K562 (cell line): ENCODE measurements at regions not wholly inside any gene's neighbourhood (a gene's known extent, or its start where the extent isn't known, plus 50 kb on each side); places are given as distances from the start of the nearest gene placed in this dataset.

Experiments
- ATAC-seq: fragments of 200-7000 bp; cut with Tn5 transposase; 3 replicates; pipeline ENCODE4 v1.9.1; 2020; ENCODE audit warnings: moderate library complexity
- BruUV-seq: library from RNA; stranded (reverse); fragments of 400-500 nt; replicated peaks from 2 replicates; lab custom pipeline; 2021; lab: Mats Ljungman, UMichigan
- CTCF ChIA-PET: fragments of 300-600 bp; formaldehyde crosslinking; extraction: SDS; loops from one replicate; lab custom pipeline; 2021; ENCODE audit warnings: low intra/inter-chr PET ratio; lab: Yijun Ruan, JAX
- POLR2A ChIA-PET: fragments of 300-600, 350-650 bp; sonication (Branson Sonifier 250); formaldehyde crosslinking; extraction: SDS; loops from one replicate; lab custom pipeline; 2021; ENCODE audit warnings: antibody characterized with exemption, inconsistent platforms; lab: Yijun Ruan, JAX
- DNase-seq, 4 experiments: peaks; one replicate each; pipeline versions ENCODE4 v3.0.0 to v3.0.0-alpha.2; 2011 to 2018; ENCODE audit warnings: low spot score in 3 of 4, mixed read lengths in 3 of 4; ENCODE audit errors: extremely low read depth in 1 of 4
- FAIRE-seq: peaks from 2 replicates; lab custom pipeline; 2011; peaks lifted over from hg19 to GRCh38; lab: Jason Lieb, UNC
- H2AFZ ChIP-seq: 2 replicates; pipeline ENCODE4 v1.6.0; 2011; ENCODE audit warnings: low read depth, low read length, control low read depth, inconsistent platforms
- H3K27ac ChIP-seq: fragments of 200-600 bp; 3 replicates; pipeline ENCODE4 v1.8.0; 2011; ENCODE audit warnings: low read depth, mild to moderate bottlenecking, control low read depth, inconsistent platforms, low read length, moderate library complexity, mixed read lengths; ENCODE audit errors: extremely low read depth
- H3K27me3 ChIP-seq, 2 experiments: fragments of 300-600 bp in 1 of 2; 2 replicates in 1 of 2; 3 replicates in 1 of 2; pipeline versions ENCODE4 v1.6.0 to v1.8.0; 2011; ENCODE audit warnings: inconsistent platforms in 2 of 2, low read length in 2 of 2, mild to moderate bottlenecking in 1 of 2, mixed read lengths in 1 of 2, moderate library complexity in 1 of 2; ENCODE audit not compliant: control insufficient read depth in 2 of 2, insufficient read depth in 2 of 2
- H3K36me3 ChIP-seq: fragments of 300-600 bp; 3 replicates; pipeline ENCODE4 v1.8.0; 2011; ENCODE audit warnings: mild to moderate bottlenecking, low read length, inconsistent platforms; ENCODE audit not compliant: control insufficient read depth, insufficient read depth
- H3K4me1 ChIP-seq, 2 experiments: fragments of 200-600 bp in 1 of 2; replicated peaks in 1 of 2; 2 replicates in 1 of 2; 3 replicates in 1 of 2; pipeline versions ENCODE4 v1.5.1 to v1.8.0; 2011; ENCODE audit warnings: inconsistent platforms in 2 of 2, low read length in 2 of 2, mild to moderate bottlenecking in 1 of 2, mixed read lengths in 1 of 2, moderate library complexity in 1 of 2; ENCODE audit not compliant: control insufficient read depth in 2 of 2, insufficient read depth in 2 of 2
- H3K4me2 ChIP-seq: 2 replicates; pipeline ENCODE4 v1.6.1; 2011; ENCODE audit warnings: low read length, control low read depth, inconsistent platforms, mixed read lengths; ENCODE audit not compliant: insufficient read depth
- H3K4me3 ChIP-seq: fragments of 200-600 bp; sonication (generic), shearing (Covaris generic); 2 replicates; pipeline ENCODE4 v1.5.1; 2016; ENCODE audit warnings: control low read depth, inconsistent platforms
- H3K79me2 ChIP-seq: fragments of 200-600 bp; 3 replicates; pipeline ENCODE4 v1.8.0; 2011; ENCODE audit warnings: low read length, inconsistent platforms; ENCODE audit not compliant: control insufficient read depth, insufficient read depth
- H3K9ac ChIP-seq, 2 experiments: 2 replicates each; pipeline versions ENCODE4 v1.6.0 to v1.6.1; 2011; ENCODE audit warnings: low read depth in 2 of 2, low read length in 2 of 2, control low read depth in 1 of 2, inconsistent platforms in 1 of 2, mild to moderate bottlenecking in 1 of 2, mixed read lengths in 1 of 2; ENCODE audit not compliant: insufficient read depth in 1 of 2
- H3K9me1 ChIP-seq: one replicate; pipeline ENCODE4 v1.6.0; 2011; ENCODE audit warnings: inconsistent platforms, mild to moderate bottlenecking, low read length, moderate library complexity; ENCODE audit not compliant: control insufficient read depth, insufficient read depth
- H3K9me3 ChIP-seq: replicated peaks from 2 replicates; pipeline ENCODE4 v1.5.1; 2011; ENCODE audit warnings: low read depth, low read length, inconsistent platforms; ENCODE audit not compliant: control insufficient read depth, insufficient read depth
- H4K20me1 ChIP-seq: replicated peaks from 2 replicates; pipeline ENCODE4 v1.6.1; 2011; ENCODE audit warnings: low read length, inconsistent platforms, mixed read lengths; ENCODE audit not compliant: control insufficient read depth, insufficient read depth
- CTBP1 ChIP-seq: fragments of 450-650 bp; IDR thresholded peaks from 2 replicates; pipeline ENCODE4 v1.6.1; 2016; ENCODE audit warnings: borderline replicate concordance
- DPF2 ChIP-seq: fragments of 450-650 bp; IDR thresholded peaks from 2 replicates; pipeline ENCODE4 v1.6.1; 2016
- HES1 ChIP-seq: fragments of 450-650 bp; IDR thresholded peaks from 2 replicates; pipeline ENCODE4 v1.6.1; 2016; ENCODE audit warnings: low read depth, mild to moderate bottlenecking, moderate library complexity
- LEF1 ChIP-seq: fragments of 450-650 bp; IDR thresholded peaks from 2 replicates; pipeline ENCODE4 v1.6.1; 2016; ENCODE audit warnings: mild to moderate bottlenecking
- MEIS2 ChIP-seq: fragments of 450-650 bp; IDR thresholded peaks from 2 replicates; pipeline ENCODE4 v1.6.1; 2014; ENCODE audit warnings: mild to moderate bottlenecking; ENCODE audit not compliant: partially characterized antibody
- NBN ChIP-seq: fragments of 450-650 bp; IDR thresholded peaks from 2 replicates; pipeline ENCODE4 v1.6.1; 2016; ENCODE audit warnings: low read depth, mild to moderate bottlenecking
- NR2C1 ChIP-seq, 2 experiments: fragments of 450-650 bp; IDR thresholded peaks; 2 replicates each; pipeline ENCODE4 v1.6.1; 2017; ENCODE audit warnings: mild to moderate bottlenecking in 2 of 2, antibody characterized with exemption in 1 of 2, inconsistent platforms in 1 of 2, missing compliant biosample characterization in 1 of 2, missing genetic modification characterization in 1 of 2
- PHF20 ChIP-seq: fragments of 450-650 bp; IDR thresholded peaks from 2 replicates; pipeline ENCODE4 v1.6.1; 2018; ENCODE audit not compliant: partially characterized antibody
- PTBP1 ChIP-seq: fragments of 200-400 bp; formaldehyde crosslinking; IDR thresholded peaks from 2 replicates; pipeline ENCODE4 v1.6.1; 2017; ENCODE audit warnings: low read depth, low read length
- RBFOX2 ChIP-seq: fragments of 200-400 bp; formaldehyde crosslinking; IDR thresholded peaks from 2 replicates; pipeline ENCODE4 v1.6.1; 2017; ENCODE audit warnings: low read depth, mild to moderate bottlenecking, low read length, moderate library complexity
- SMARCA4 ChIP-seq: fragments of 450-650 bp; IDR thresholded peaks from 2 replicates; pipeline ENCODE4 v1.6.1; 2016
- SMARCC2 ChIP-seq: fragments of 450-650 bp; IDR thresholded peaks from 2 replicates; pipeline ENCODE4 v1.6.1; 2017; ENCODE audit warnings: antibody characterized with exemption, moderate library complexity, mild to moderate bottlenecking, low read depth
- SRSF9 ChIP-seq: fragments of 200-400 bp; formaldehyde crosslinking; IDR thresholded peaks from 2 replicates; pipeline ENCODE4 v1.6.1; 2017; ENCODE audit warnings: low read depth, low read length, borderline replicate concordance
- STAT5A ChIP-seq: IDR thresholded peaks from 2 replicates; pipeline ENCODE4 v1.6.1; 2012; ENCODE audit warnings: low read length, inconsistent platforms, borderline replicate concordance
- ZNF592 ChIP-seq: fragments of 450-650 bp; IDR thresholded peaks from 2 replicates; pipeline ENCODE4 v1.6.1; 2017; ENCODE audit warnings: antibody characterized with exemption, mild to moderate bottlenecking
- WGBS: fragments of 100-300 bp; shearing (Covaris generic); methylation state at CpG from one replicate; pipeline ENCODE4 v1.1.6; 2016; ENCODE audit warnings: low coverage, mixed read lengths; ENCODE audit not compliant: insufficient coverage; ENCODE audit errors: missing lambda C conversion rate; 5-methylcytosine and 5-hydroxymethylcytosine counted together
- in situ Hi-C: fragments of 300-500 bp; cut with MboI; formaldehyde crosslinking; loops from 4 replicates; pipeline ENCODE4 v1.15.0; 2018; ENCODE audit warnings: inconsistent platforms, mixed read lengths
- intact Hi-C: fragments of 100-400 bp; cut with micrococcal nuclease; formaldehyde crosslinking; loops from 2 replicates; pipeline ENCODE4 v1.14.2; 2022
- TF ChIP-seq, protein P1 (sequence below), 3 experiments: fragments of 200-800 bp in 1 of 3; sonication (Bioruptor generic) in 1 of 3; sonication (generic) in 1 of 3; formaldehyde crosslinking in 1 of 3; IDR thresholded peaks; 2 replicates each; pipeline versions ENCODE4 v1.6.1 to v1.8.0; 2016 to 2022; ENCODE audit warnings: mild to moderate bottlenecking in 2 of 3, missing compliant biosample characterization in 2 of 3, missing genetic modification characterization in 2 of 3, missing genetic modification reagents in 1 of 3

- TF ChIP-seq, protein P1, sequence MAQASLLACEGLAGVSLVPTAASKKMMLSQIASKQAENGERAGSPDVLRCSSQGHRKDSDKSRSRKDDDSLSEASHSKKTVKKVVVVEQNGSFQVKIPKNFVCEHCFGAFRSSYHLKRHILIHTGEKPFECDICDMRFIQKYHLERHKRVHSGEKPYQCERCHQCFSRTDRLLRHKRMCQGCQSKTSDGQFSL (CRISPR knock-in tag; IDR thresholded peaks at IDR 0.05) = no peak
- TF ChIP-seq, protein P1 (tag; IDR thresholded peaks at IDR 0.05) = no peak
- no peak for TF ChIP-seq RBFOX2
- TF ChIP-seq PTBP1 = no peak
- TF ChIP-seq SRSF9 = no peak
- TF ChIP-seq NBN = no peak
These were observed 109.5 kb upstream of the ITGB1 start (continued) for GRCh38 chr10:33067481-33067880.

- Histone ChIP-seq H3K9me3 (no peaks in the 10 kb centered on the region), H3K4me2 (no peak overlapping the region), H3K27me3 (no peaks in the 10 kb centered on the region), H3K4me1 (peaks cover 0 to 5% of the 10 kb centered on the region in 2 experiments; a peak in 2 of 5 replicates), H2AFZ (no peak overlapping the region), H3K9me1 (no peaks in the 10 kb centered on the region), H3K36me3 (no peaks in the 10 kb centered on the region), H3K79me2 (no peaks in the 10 kb centered on the region), H3K4me3 (no peak overlapping the region), H4K20me1 (no peaks in the 10 kb centered on the region), H3K27ac (no peak overlapping the region), H3K9ac (no peak overlapping the region)
- WGBS = 4% methylated on average over 9 of the region's 9 CpGs
- POLR2A ChIA-PET = interaction anchor here (0.6 to 1.2 kb wide), 6 partner anchors 9 to 25 kb away, joined by 3 to 5 read pairs (median 3); no protein-coding TSS in a partner anchor
- DNase-seq (peak in 2 of 4 experiments; percentile 47 to 57), FAIRE-seq (peak; percentile 83), ATAC-seq (peak; percentile 95)
- intact Hi-C loops = loop anchor here (1.0 to 2.0 kb wide), 2 partner anchors 16 to 56 kb away; no protein-coding TSS in a partner anchor
- CTCF ChIA-PET = no interaction called here
- in situ Hi-C loops = no loop called here
- BruUV-seq = no TSS peak
- TF ChIP-seq LEF1 = 0 out of 2 replicates have a peak, but pooled peaks have one; percentile 39
- TF ChIP-seq SMARCC2 = 0 out of 2 replicates have a peak, but pooled peaks have one; percentile 28
- TF ChIP-seq DPF2 = peak; percentile 86
- no peak for TF ChIP-seq PHF20
- TF ChIP-seq CTBP1 = peak; percentile 47; the same call in 1 of the 2 replicates
- TF ChIP-seq ZNF592 = no peak
- TF ChIP-seq MEIS2 = peak; percentile 98
- TF ChIP-seq STAT5A = peak; percentile 28; the same call in 1 of the 2 replicates
- TF ChIP-seq HES1 = no peak
- TF ChIP-seq SMARCA4 = peak; percentile 84
- TF ChIP-seq NR2C1 (IDR thresholded peaks at IDR 0.05) = peak; percentile 62; the same call in 1 of the 2 replicates
- TF ChIP-seq NR2C1 (tag; IDR thresholded peaks at IDR 0.05) = peak; percentile 87
These were observed 108.7 kb upstream of the ITGB1 start for GRCh38 chr10:33066558-33067236.
